Ishikawa (cell line): ENCODE measurements at regions not wholly inside any gene's neighbourhood (a gene's known extent, or its start where the extent isn't known, plus 50 kb on each side); places are given as distances from the start of the nearest gene placed in this dataset.

Source experiments
- CEBPB ChIP-seq: IDR thresholded peaks from 2 replicates; pipeline ENCODE4 v1.6.1; 2012
- CREB1 ChIP-seq: IDR thresholded peaks from 2 replicates; pipeline ENCODE4 v1.6.1; 2012; ENCODE audit warnings: low read depth
- EGR1 ChIP-seq: IDR thresholded peaks from 2 replicates; pipeline ENCODE4 v1.6.1; 2012
- EP300 ChIP-seq: IDR thresholded peaks from 2 replicates; pipeline ENCODE4 v1.6.1; 2012; ENCODE audit warnings: borderline replicate concordance
- FOXM1 ChIP-seq: IDR thresholded peaks from 2 replicates; pipeline ENCODE4 v1.6.1; 2012; ENCODE audit warnings: low read depth, borderline replicate concordance
- MAX ChIP-seq: IDR thresholded peaks from 2 replicates; pipeline ENCODE4 v1.6.1; 2012
- NFIC ChIP-seq: IDR thresholded peaks from 2 replicates; pipeline ENCODE4 v1.6.1; 2012
- RAD21 ChIP-seq: IDR thresholded peaks from 2 replicates; pipeline ENCODE4 v1.6.1; 2012; ENCODE audit warnings: low read depth
- REST ChIP-seq: IDR thresholded peaks from 2 replicates; pipeline ENCODE4 v1.6.1; 2012; ENCODE audit warnings: low read depth, mild to moderate bottlenecking
- TAF1 ChIP-seq: IDR thresholded peaks from 2 replicates; pipeline ENCODE4 v1.6.1; 2012; ENCODE audit warnings: low read depth, mild to moderate bottlenecking
- TCF12 ChIP-seq: IDR thresholded peaks from 2 replicates; pipeline ENCODE4 v1.6.1; 2012; ENCODE audit warnings: low read depth
- TEAD4 ChIP-seq: IDR thresholded peaks from 2 replicates; pipeline ENCODE4 v1.6.1; 2012
- USF1 ChIP-seq: IDR thresholded peaks from 2 replicates; pipeline ENCODE4 v1.6.1; 2012
- YY1 ChIP-seq: IDR thresholded peaks from 2 replicates; pipeline ENCODE4 v1.6.1; 2012; ENCODE audit warnings: low read depth
- ZBTB7A ChIP-seq: IDR thresholded peaks from 2 replicates; pipeline ENCODE4 v1.6.1; 2012; ENCODE audit warnings: low read depth

GRCh38 chr4:164224871-164225270 lies 529.1 kb upstream of the SMIM31 start:
- TF ChIP-seq ZBTB7A (no peak), REST (no peak), TEAD4 (no peak), TAF1 (no peak), CEBPB (no peak)

- TF ChIP-seq EP300, result no peak
- TF ChIP-seq CREB1, result no peak
- no peak for TF ChIP-seq TCF12
- TF ChIP-seq CEBPB, result no peak
- TF ChIP-seq USF1, result no peak
- no peak for TF ChIP-seq REST
- no peak for TF ChIP-seq FOXM1
- no peak for TF ChIP-seq MAX
- TF ChIP-seq TAF1, result no peak
- TF ChIP-seq NFIC, result no peak
Measured at GRCh38 chr4:164229255-164229654, 524.7 kb upstream of the SMIM31 start.

- no peak for TF ChIP-seq ZBTB7A
- TF ChIP-seq TAF1, result no peak
- no peak for TF ChIP-seq FOXM1
Measured at GRCh38 chr4:164239433-164239832, 514.5 kb upstream of the SMIM31 start.

GRCh38 chr4:164239976-164240375 lies 514.0 kb upstream of the SMIM31 start:
- TF ChIP-seq EP300 (no peak), TEAD4 (no peak), YY1 (no peak), NFIC (no peak), FOXM1 (no peak), EGR1 (no peak)

- TF ChIP-seq REST, result no peak
- TF ChIP-seq ZBTB7A, result no peak
- no peak for TF ChIP-seq CREB1
- no peak for TF ChIP-seq EP300
- TF ChIP-seq CEBPB, result no peak
- no peak for TF ChIP-seq NFIC
- no peak for TF ChIP-seq RAD21
- TF ChIP-seq MAX, result no peak
Measured at GRCh38 chr4:164251257-164251656, 502.7 kb upstream of the SMIM31 start.

GRCh38 chr4:164252286-164252685 lies 501.6 kb upstream of the SMIM31 start:
- TF ChIP-seq MAX (no peak), EGR1 (no peak), TEAD4 (no peak), CEBPB (no peak), USF1 (no peak), ZBTB7A (no peak), YY1 (no peak), NFIC (no peak), CREB1 (no peak), TCF12 (no peak), REST (no peak), TAF1 (no peak), FOXM1 (no peak), EP300 (no peak), RAD21 (no peak)
